HG03378 (cell line): ENCODE measurements at regions not wholly inside any gene's neighbourhood (a gene's known extent, or its start where the extent isn't known, plus 50 kb on each side); places are given as distances from the start of the nearest gene placed in this dataset.

Source experiments
- ATAC-seq: cut with Tn5 transposase; IDR thresholded peaks from one replicate; pipeline ENCODE4 v1.9.1; 2021; ENCODE audit warnings: mild to moderate bottlenecking, moderate library complexity; ENCODE audit not compliant: unreplicated experiment

- no peak for ATAC-seq
These were observed 62.7 kb upstream of the FTH1 start for GRCh38 chr11:62030071-62030684.

GRCh38 chr11:62026739-62027370 lies 59.4 kb upstream of the FTH1 start:
- no peak for ATAC-seq

DNA sequence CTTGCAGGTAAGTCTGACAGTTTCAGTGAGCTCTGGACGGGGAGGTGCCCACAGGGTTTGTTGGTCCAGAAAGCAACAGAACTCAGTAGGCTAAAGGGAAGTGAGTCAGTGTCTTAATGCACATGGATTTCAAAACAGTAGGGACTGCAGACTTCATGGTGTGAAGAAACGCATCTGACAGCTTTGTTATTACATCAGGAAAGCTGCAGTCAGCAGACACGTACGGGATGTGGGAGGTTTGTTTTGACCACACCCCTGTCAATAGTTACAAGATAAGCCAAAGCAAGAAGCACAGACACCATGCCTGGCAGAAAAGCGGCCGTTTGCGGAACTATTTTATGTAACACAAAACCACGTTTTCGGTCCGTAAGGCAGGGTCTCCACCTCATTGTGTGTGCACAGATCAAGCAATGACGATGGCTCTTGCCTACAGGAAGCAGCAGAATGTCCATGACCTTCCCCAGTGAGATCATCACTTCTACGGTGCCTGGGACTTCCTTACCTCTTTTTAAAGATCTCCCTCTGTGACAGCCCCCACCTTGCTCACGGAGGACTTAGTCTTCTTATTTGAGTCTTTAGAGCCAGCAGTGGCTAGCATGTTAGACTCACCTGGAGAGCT lies 58.2 kb upstream of the FTH1 start:
- ATAC-seq = peak; percentile 76

DNA sequence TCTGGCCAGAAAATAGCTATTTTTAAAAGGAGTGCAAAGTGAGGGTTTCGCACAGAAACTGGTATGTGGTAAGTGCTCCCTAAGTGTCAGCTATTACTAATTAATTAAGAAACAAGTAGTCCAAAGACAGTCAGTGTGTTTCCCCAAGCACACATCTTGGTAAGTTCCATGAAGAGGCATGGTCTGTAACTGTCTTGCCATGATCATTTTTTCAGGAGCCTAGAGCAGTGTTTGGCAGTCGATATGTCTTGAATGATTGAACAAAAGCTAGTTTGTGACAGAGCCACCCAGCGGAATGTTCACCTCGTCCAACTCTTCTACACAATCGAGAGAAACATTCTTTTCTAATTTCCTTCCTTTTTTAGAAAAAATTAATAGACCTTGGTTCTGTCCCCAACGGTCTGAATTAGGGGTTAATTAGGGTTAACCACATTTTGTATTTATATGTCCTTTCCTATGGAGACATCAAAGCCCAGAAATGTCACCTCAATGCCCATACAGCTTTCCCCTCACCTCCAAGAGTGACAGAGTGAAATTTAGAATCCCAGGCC lies 57.6 kb upstream of the FTH1 start:
- ATAC-seq = no peak

DNA sequence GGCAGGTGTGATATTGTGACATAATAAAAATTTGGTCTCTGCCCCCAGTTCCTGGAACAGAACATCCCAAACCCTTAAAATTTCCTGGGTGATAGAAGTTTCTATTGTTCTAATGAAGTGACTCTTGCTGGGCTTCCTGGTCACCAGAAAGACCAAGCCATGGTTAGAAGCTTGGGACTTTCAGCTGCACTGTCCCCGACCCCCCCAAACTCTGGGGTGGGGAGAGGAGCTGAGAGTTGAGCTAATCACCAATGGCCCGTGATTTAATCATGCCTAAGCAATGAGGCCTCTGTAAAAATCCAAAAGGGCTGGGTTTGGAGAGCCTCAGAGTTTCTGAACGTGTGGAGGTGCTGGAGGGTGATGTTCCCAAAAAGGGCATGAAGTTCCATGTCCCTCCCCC lies 54.8 kb upstream of the FTH1 start:
- no peak for ATAC-seq

DNA sequence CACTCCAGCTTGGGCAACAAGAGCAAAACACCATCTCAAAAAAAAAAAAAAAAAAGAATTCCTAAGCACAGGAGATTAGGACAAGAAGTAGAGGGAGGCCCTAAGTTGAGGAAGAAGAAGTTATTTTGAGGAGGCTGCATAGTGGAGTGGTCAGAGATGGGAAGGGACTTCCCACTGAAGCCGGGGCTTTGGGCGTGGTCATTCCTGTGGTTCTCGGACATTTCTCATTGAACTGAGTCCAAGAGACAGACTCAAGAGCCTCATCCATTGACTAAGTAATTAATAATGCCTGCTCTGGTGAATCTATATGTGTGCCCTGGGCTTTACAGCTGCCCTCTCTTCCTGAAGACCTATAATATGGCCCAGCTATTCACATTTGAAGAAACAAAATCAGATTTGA lies 53.2 kb upstream of the FTH1 start:
- no peak for ATAC-seq

DNA sequence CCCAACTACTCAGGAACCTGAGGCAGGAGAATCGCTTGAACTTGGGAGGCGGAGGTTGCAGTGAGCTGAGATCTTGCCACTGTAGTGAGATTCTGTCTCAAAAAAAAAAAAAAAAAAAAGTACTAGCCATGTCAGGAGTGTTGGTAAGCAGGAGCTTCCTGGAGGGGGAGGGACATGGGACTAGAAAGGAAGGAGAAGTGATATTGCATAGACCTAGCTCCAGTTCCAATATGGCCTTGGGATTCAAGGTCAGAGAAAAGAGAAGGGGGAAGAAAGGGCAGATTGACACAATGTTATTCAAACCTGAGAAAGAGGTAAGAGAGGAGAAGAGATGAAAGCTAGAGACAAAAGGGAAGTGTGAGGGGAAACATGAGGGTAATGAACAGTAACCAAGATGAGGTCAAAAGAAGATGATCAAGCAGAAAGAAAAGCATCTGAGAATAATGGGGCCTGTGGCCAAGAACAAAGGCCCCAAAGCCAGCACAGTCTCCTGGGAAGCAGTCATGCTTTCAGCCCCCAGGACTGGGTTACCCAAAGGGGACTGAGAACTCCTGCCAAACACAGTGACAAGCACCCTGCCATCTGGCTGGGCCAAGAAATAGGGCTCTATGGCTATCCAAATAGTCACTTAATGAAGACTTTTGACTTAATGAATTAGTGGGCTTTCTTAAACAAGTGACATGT lies 51.7 kb upstream of the FTH1 start:
- ATAC-seq = no peak

- no peak for ATAC-seq
These were observed 50.6 kb upstream of the FTH1 start for GRCh38 chr11:62017878-62018655.
